Trophoblast cell (in vitro differentiated cells and primary cell): ENCODE measurements at regions not wholly inside any gene's neighbourhood (a gene's known extent, or its start where the extent isn't known, plus 50 kb on each side); places are given as distances from the start of the nearest gene placed in this dataset.

Experiments
- DNase-seq, 2 donors: peaks; one replicate each; pipeline ENCODE4 v3.0.0-alpha.2; 2016
- H2AFZ ChIP-seq: 2 replicates; pipeline ENCODE4 v1.6.1; 2013; ENCODE audit warnings: low read length, moderate library complexity, mild to moderate bottlenecking; ENCODE audit not compliant: insufficient read depth, poor library complexity
- H2AK5ac ChIP-seq: 2 replicates; pipeline ENCODE4 v1.6.1; 2013; ENCODE audit warnings: mild to moderate bottlenecking, low read length
- H2BK120ac ChIP-seq: 2 replicates; pipeline ENCODE4 v1.6.1; 2013; ENCODE audit warnings: low read length, mild to moderate bottlenecking, moderate library complexity; ENCODE audit not compliant: insufficient read depth, poor library complexity
- H2BK12ac ChIP-seq: 2 replicates; pipeline ENCODE4 v1.6.1; 2013; ENCODE audit warnings: mild to moderate bottlenecking, low read length, moderate library complexity
- H2BK5ac ChIP-seq: 2 replicates; pipeline ENCODE4 v1.6.1; 2013; ENCODE audit warnings: low read length, low read depth, moderate library complexity, mild to moderate bottlenecking; ENCODE audit not compliant: poor library complexity
- H3K14ac ChIP-seq: 2 replicates; pipeline ENCODE4 v1.6.1; 2013; ENCODE audit warnings: mild to moderate bottlenecking, low read length
- H3K18ac ChIP-seq: 2 replicates; pipeline ENCODE4 v1.6.1; 2013; ENCODE audit warnings: mild to moderate bottlenecking, low read length
- H3K23ac ChIP-seq: 2 replicates; pipeline ENCODE4 v1.6.1; 2013; ENCODE audit warnings: low read length
- H3K27ac ChIP-seq: 2 replicates; pipeline ENCODE4 v1.5.1; 2013; ENCODE audit warnings: low read depth, mild to moderate bottlenecking, inconsistent platforms, low read length, moderate library complexity
- H3K27me3 ChIP-seq: 2 replicates; pipeline ENCODE4 v1.6.1; 2013; ENCODE audit warnings: inconsistent platforms, mild to moderate bottlenecking, low read length, moderate library complexity; ENCODE audit not compliant: insufficient read depth
- H3K36me3 ChIP-seq, 2 experiments: 1 replicate in 1 of 2; 2 replicates in 1 of 2; pipeline ENCODE4 v1.6.1; 2013; ENCODE audit warnings: low read length in 2 of 2, mild to moderate bottlenecking in 2 of 2, moderate library complexity in 1 of 2; ENCODE audit not compliant: insufficient read depth in 2 of 2, control insufficient read depth in 1 of 2
- H3K4ac ChIP-seq: 2 replicates; pipeline ENCODE4 v1.6.1; 2013; ENCODE audit warnings: low read depth, mild to moderate bottlenecking, low read length, moderate library complexity
- H3K4me1 ChIP-seq, 2 experiments: 1 replicate in 1 of 2; 2 replicates in 1 of 2; pipeline ENCODE4 v1.6.1; 2013; ENCODE audit warnings: low read length in 2 of 2, mild to moderate bottlenecking in 2 of 2, moderate library complexity in 1 of 2; ENCODE audit not compliant: insufficient read depth in 2 of 2, control insufficient read depth in 1 of 2
- H3K4me2 ChIP-seq: 2 replicates; pipeline ENCODE4 v1.6.1; 2013; ENCODE audit warnings: inconsistent platforms, mild to moderate bottlenecking, low read length, moderate library complexity
- H3K4me3 ChIP-seq: 2 replicates; pipeline ENCODE4 v1.5.1; 2013; ENCODE audit warnings: mild to moderate bottlenecking, low read depth, low read length, inconsistent platforms
- H3K79me1 ChIP-seq: one replicate; pipeline ENCODE4 v1.6.1; 2013; ENCODE audit warnings: low read length
- H3K79me2 ChIP-seq: 2 replicates; pipeline ENCODE4 v1.6.1; 2013; ENCODE audit warnings: low read length, mild to moderate bottlenecking; ENCODE audit not compliant: control insufficient read depth, insufficient read depth, poor library complexity
- H3K9ac ChIP-seq: 2 replicates; pipeline ENCODE4 v1.6.1; 2013; ENCODE audit warnings: mild to moderate bottlenecking, low read length
- H3K9me3 ChIP-seq: 2 replicates; pipeline ENCODE4 v1.6.1; 2013; ENCODE audit warnings: low read depth, mild to moderate bottlenecking, control low read depth, inconsistent platforms, low read length; ENCODE audit not compliant: insufficient read depth
- H4K12ac ChIP-seq: 2 replicates; pipeline ENCODE4 v1.6.1; 2013; ENCODE audit warnings: low read depth, mild to moderate bottlenecking, low read length, moderate library complexity
- H4K8ac ChIP-seq: 2 replicates; pipeline ENCODE4 v1.6.1; 2013; ENCODE audit warnings: low read depth, mild to moderate bottlenecking, low read length, moderate library complexity
- H4K91ac ChIP-seq: one replicate; pipeline ENCODE4 v1.6.1; 2013; ENCODE audit warnings: low read depth, mild to moderate bottlenecking, low read length, moderate library complexity
- WGBS: extraction: QIAGEN DNeasy Blood & Tissue Kit; methylation state at CpG from one replicate; pipeline ENCODE4 v1.1.7; 2013; ENCODE audit warnings: missing lambda C conversion rate; ENCODE audit not compliant: insufficient read length, insufficient coverage; ENCODE audit errors: extremely low coverage; 5-methylcytosine and 5-hydroxymethylcytosine counted together

GRCh38 chr1:244318512-244318911 is 133.2 kb downstream of the ADSS2 start:
- Histone ChIP-seq H3K79me1 (peaks cover 8% of the 10 kb centered on the region), H3K9ac (no peak overlapping the region), H3K27me3 (no peaks in the 10 kb centered on the region), H3K23ac (no peak overlapping the region), H3K4me1 (peaks cover 2 to 3% of the 10 kb centered on the region in 2 experiments), H3K4ac (no peak overlapping the region), H3K79me2 (peaks cover 3% of the 10 kb centered on the region), H2BK5ac (no peak overlapping the region), H2BK120ac (no peak overlapping the region), H2AFZ (no peak overlapping the region), H3K4me3 (no peak overlapping the region), H3K9me3 (no peaks in the 10 kb centered on the region), H4K91ac (no peak overlapping the region), H3K18ac (no peak overlapping the region), H3K14ac (no peak overlapping the region), H4K12ac (no peak overlapping the region), H3K4me2 (no peak overlapping the region), H2BK12ac (peak overlapping the region; percentile 27), H3K36me3 (no peaks in the 10 kb centered on the region), H4K8ac (peak overlapping the region; percentile 26), H3K27ac (no peak overlapping the region), H2AK5ac (no peak overlapping the region)
- DNase-seq = no peak
- WGBS = no CpG with 5 or more reads among the region's 5 CpGs

- no CpG with 5 or more reads among the region's 9 CpGs for WGBS
- peaks cover 9% of the 10 kb centered on the region for H3K79me1 ChIP-seq
- H3K9ac ChIP-seq = no peak overlapping the region
Measured at GRCh38 chr1:244319283-244320132, 132.2 kb downstream of the ADSS2 start.

GRCh38 chr1:244322181-244322580 is 129.5 kb downstream of the ADSS2 start:
- Histone ChIP-seq H3K36me3 (no peaks in the 10 kb centered on the region), H2BK120ac (peak overlapping the region; percentile 99), H2BK5ac (peak overlapping the region; percentile 90), H3K9ac (no peak overlapping the region), H4K91ac (peak overlapping the region; percentile 91), H3K79me1 (peaks cover 11% of the 10 kb centered on the region), H2AK5ac (no peak overlapping the region), H3K4ac (peak overlapping the region; percentile 73), H3K18ac (peak overlapping the region; percentile 86), H3K14ac (peak overlapping the region; percentile 88), H3K23ac (no peak overlapping the region), H2AFZ (no peak overlapping the region), H3K4me3 (no peak overlapping the region), H4K8ac (peak overlapping the region; percentile 82), H3K79me2 (peaks cover 3% of the 10 kb centered on the region), H3K27me3 (no peaks in the 10 kb centered on the region), H4K12ac (peak overlapping the region; percentile 60), H2BK12ac (peak overlapping the region; percentile 98), H3K9me3 (no peaks in the 10 kb centered on the region), H3K4me1 (peaks cover 3 to 8% of the 10 kb centered on the region in 2 experiments), H3K27ac (peak overlapping the region; percentile 64), H3K4me2 (no peak overlapping the region)
- no peak for DNase-seq
- WGBS = no CpG with 5 or more reads among the region's 1 CpG

More at GRCh38 chr1:244319283-244320132, 132.2 kb downstream of the ADSS2 start:
- H4K8ac ChIP-seq = no peak overlapping the region
- no peaks in the 10 kb centered on the region for H3K36me3 ChIP-seq
- no peak overlapping the region for H3K4me2 ChIP-seq
- H3K23ac ChIP-seq = no peak overlapping the region
- no peak overlapping the region for H2AK5ac ChIP-seq
- H2BK120ac ChIP-seq = no peak overlapping the region
- H2BK5ac ChIP-seq = no peak overlapping the region
- DNase-seq = peak; percentile 35 to 43
- no peak overlapping the region for H3K4me3 ChIP-seq
- H3K4ac ChIP-seq = no peak overlapping the region
- no peak overlapping the region for H2AFZ ChIP-seq
- no peak overlapping the region for H4K12ac ChIP-seq
- no peak overlapping the region for H3K27ac ChIP-seq
- H3K79me2 ChIP-seq = peaks cover 3% of the 10 kb centered on the region
- no peaks in the 10 kb centered on the region for H3K27me3 ChIP-seq
- H4K91ac ChIP-seq = no peak overlapping the region
- no peak overlapping the region for H3K14ac ChIP-seq
- H3K18ac ChIP-seq = no peak overlapping the region
- H2BK12ac ChIP-seq = no peak overlapping the region
- H3K9me3 ChIP-seq = no peaks in the 10 kb centered on the region
- peaks cover 3 to 4% of the 10 kb centered on the region in 2 experiments for H3K4me1 ChIP-seq

DNA sequence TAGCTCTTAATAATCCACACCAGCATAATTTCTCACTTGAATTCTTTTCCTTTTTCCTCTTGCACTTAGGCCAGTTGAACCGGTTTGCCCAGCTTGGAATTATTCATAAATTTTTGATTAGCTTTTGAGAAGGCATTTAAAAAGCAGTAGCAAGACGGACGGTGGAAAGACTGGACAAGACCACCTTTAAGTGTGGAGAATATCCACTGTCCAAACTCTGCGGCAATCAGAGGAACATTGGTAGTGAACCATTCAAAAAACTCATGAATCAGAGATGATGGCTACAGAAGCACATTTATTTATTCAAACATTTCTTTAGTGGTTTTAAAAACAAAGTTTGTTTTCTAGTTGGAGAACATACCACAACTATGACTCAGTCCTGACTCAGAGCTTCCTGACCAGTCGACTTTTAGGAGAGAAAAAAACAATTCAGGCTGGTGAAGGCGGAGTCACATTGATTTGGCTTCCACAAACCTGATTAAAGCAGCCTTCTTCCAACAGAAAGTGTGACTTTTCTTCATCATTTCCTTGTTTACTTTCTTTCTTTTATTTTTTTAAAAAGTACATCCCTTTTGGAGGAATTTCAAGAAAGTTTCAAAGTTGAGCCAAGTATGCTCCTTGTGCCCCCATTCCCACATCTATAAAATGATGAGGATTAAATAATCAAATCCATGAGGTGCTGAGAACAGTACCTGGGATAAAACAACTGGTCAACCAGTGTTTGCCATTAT is 128.8 kb downstream of the ADSS2 start:
- Histone ChIP-seq H3K9ac (no peak overlapping the region), H4K8ac (peak overlapping the region; percentile 82), H3K18ac (no peak overlapping the region), H2AK5ac (no peak overlapping the region), H3K14ac (peak overlapping the region; percentile 86), H3K23ac (no peak overlapping the region), H4K91ac (peak overlapping the region; percentile 97), H3K4me3 (no peak overlapping the region), H2AFZ (no peak overlapping the region), H3K79me2 (peaks cover 3% of the 10 kb centered on the region), H3K4ac (peak overlapping the region; percentile 72), H3K27ac (peak overlapping the region; percentile 84), H3K79me1 (peaks cover 11% of the 10 kb centered on the region), H2BK12ac (peak overlapping the region; percentile 99), H3K27me3 (no peaks in the 10 kb centered on the region), H2BK120ac (peak overlapping the region; percentile 98), H2BK5ac (peak overlapping the region; percentile 94), H3K4me1 (peaks cover 3 to 8% of the 10 kb centered on the region in 2 experiments), H3K4me2 (peak overlapping the region; percentile 63), H3K9me3 (no peaks in the 10 kb centered on the region), H4K12ac (no peak overlapping the region), H3K36me3 (no peaks in the 10 kb centered on the region)
- peak; percentile 85 to 98 for DNase-seq
- WGBS = no CpG with 5 or more reads among the region's 6 CpGs
